GM12878 (cell line): ENCODE measurements at regions not wholly inside any gene's neighbourhood (a gene's known extent, or its start where the extent isn't known, plus 50 kb on each side); places are given as distances from the start of the nearest gene placed in this dataset.

ENCODE experiments used
- ATAC-seq: fragments of 200-7000 bp; cut with Tn5 transposase; 3 replicates; pipeline ENCODE4 v1.9.1; 2020; ENCODE audit warnings: mild to moderate bottlenecking, moderate library complexity
- BruUV-seq: library from RNA; stranded (reverse); fragments of 400-500 nt; replicated peaks from 2 replicates; lab custom pipeline; 2021; lab: Mats Ljungman, UMichigan
- CTCF ChIA-PET: fragments of 300-600 bp; sonication (Branson Sonifier 250); formaldehyde crosslinking; extraction: SDS; loops from one replicate; lab custom pipeline; 2021; ENCODE audit warnings: inconsistent platforms; lab: Yijun Ruan, JAX
- POLR2A ChIA-PET: fragments of 350-600 bp; formaldehyde crosslinking; extraction: SDS; loops from one replicate; lab custom pipeline; 2021; ENCODE audit warnings: inconsistent platforms; lab: Charles Lee
- RAD21 ChIA-PET: fragments of 300-600 bp; sonication (Branson Sonifier 250); formaldehyde crosslinking; loops from one replicate; lab custom pipeline; 2023; ENCODE audit warnings: antibody characterized with exemption; ENCODE audit not compliant: unreplicated experiment; lab: Charles Lee
- SMC1A ChIA-PET: fragments of 300-600 bp; sonication (Branson Sonifier 250); formaldehyde crosslinking; loops from one replicate; lab custom pipeline; 2023; ENCODE audit not compliant: unreplicated experiment, uncharacterized antibody; lab: Charles Lee
- DNase-seq: peaks from one replicate; pipeline ENCODE4 v3.0.0-alpha.2; 2011; ENCODE audit warnings: low read depth, low spot score
- FAIRE-seq: peaks from 3 replicates; lab custom pipeline; 2011; peaks lifted over from hg19 to GRCh38; lab: Jason Lieb, UNC
- H2AFZ ChIP-seq: 2 replicates; pipeline ENCODE4 v1.6.0; 2011; ENCODE audit warnings: low read depth, low read length, control low read depth; ENCODE audit not compliant: control insufficient read depth
- H3K27ac ChIP-seq: 2 replicates; pipeline ENCODE4 v1.5.1; 2011; ENCODE audit warnings: control low read depth; ENCODE audit not compliant: control insufficient read depth, insufficient read depth
- H3K27me3 ChIP-seq, 2 experiments: replicated peaks in 1 of 2; 2 replicates each; pipeline versions ENCODE4 v1.6.0 to v1.6.1; 2011; ENCODE audit warnings: low read length in 1 of 2; ENCODE audit not compliant: control insufficient read depth in 2 of 2, insufficient read depth in 2 of 2
- H3K36me3 ChIP-seq, 2 experiments: 2 replicates each; pipeline ENCODE4 v1.5.1; 2011; ENCODE audit warnings: low read length in 1 of 2; ENCODE audit not compliant: control insufficient read depth in 2 of 2, insufficient read depth in 2 of 2
- H3K4me1 ChIP-seq: 2 replicates; pipeline ENCODE4 v1.6.1; 2011; ENCODE audit warnings: mild to moderate bottlenecking, low read length, moderate library complexity, mixed read lengths; ENCODE audit not compliant: control insufficient read depth, insufficient read depth
- H3K4me2 ChIP-seq: 2 replicates; pipeline ENCODE4 v1.6.0; 2011; ENCODE audit warnings: control low read depth; ENCODE audit not compliant: control insufficient read depth, insufficient read depth
- H3K4me3 ChIP-seq: fragments of 200-600 bp; sonication (generic); 2 replicates; pipeline ENCODE4 v1.5.1; 2016
- H3K79me2 ChIP-seq: 2 replicates; pipeline ENCODE4 v1.6.0; 2011; ENCODE audit warnings: low read length; ENCODE audit not compliant: control insufficient read depth, insufficient read depth
- H3K9ac ChIP-seq: 2 replicates; pipeline ENCODE4 v1.8.0; 2011; ENCODE audit warnings: low read length, control low read depth, mixed read lengths; ENCODE audit not compliant: control insufficient read depth, insufficient read depth
- H3K9me3 ChIP-seq: replicated peaks from 3 replicates; pipeline ENCODE4 v1.5.1; 2011; ENCODE audit warnings: mild to moderate bottlenecking, low read length; ENCODE audit not compliant: control insufficient read depth, insufficient read depth
- H4K20me1 ChIP-seq: 2 replicates; pipeline ENCODE4 v1.6.0; 2011; ENCODE audit not compliant: control insufficient read depth, insufficient read depth
- ATF3 ChIP-seq: IDR thresholded peaks from 2 replicates; pipeline ENCODE4 v1.6.1; 2011; ENCODE audit warnings: low read depth, mild to moderate bottlenecking, low read length, moderate library complexity, borderline replicate concordance; ENCODE audit errors: extremely low read depth
- E4F1 ChIP-seq: fragments of 450-650 bp; IDR thresholded peaks from 2 replicates; pipeline ENCODE4 v1.6.1; 2018; ENCODE audit warnings: borderline replicate concordance, mild to moderate bottlenecking; ENCODE audit not compliant: partially characterized antibody
- GATAD2B ChIP-seq: fragments of 450-650 bp; conservative IDR thresholded peaks from 2 replicates; pipeline ENCODE4 v1.6.1; 2017; ENCODE audit warnings: low read depth, mild to moderate bottlenecking, moderate library complexity
- MEF2B ChIP-seq: fragments of 450-650 bp; IDR thresholded peaks from 2 replicates; pipeline ENCODE4 v1.6.1; 2018; ENCODE audit warnings: mild to moderate bottlenecking, moderate library complexity; ENCODE audit not compliant: partially characterized antibody, poor library complexity, severe bottlenecking
- MXI1 ChIP-seq: fragments of 150-350 bp; IDR thresholded peaks from 2 replicates; pipeline ENCODE4 v1.6.1; 2011; ENCODE audit warnings: low read depth, mild to moderate bottlenecking, inconsistent platforms, low read length, improper control_type of control experiment
- RAD21 ChIP-seq: IDR thresholded peaks from 2 replicates; pipeline ENCODE4 v1.6.1; 2011; ENCODE audit warnings: mild to moderate bottlenecking, low read depth, low read length, moderate library complexity; ENCODE audit not compliant: insufficient read depth
- SMARCA5 ChIP-seq: fragments of 450-650 bp; IDR thresholded peaks from 2 replicates; pipeline ENCODE4 v1.6.1; 2017; ENCODE audit warnings: mild to moderate bottlenecking
- YBX1 ChIP-seq: fragments of 450-650 bp; IDR thresholded peaks from 2 replicates; pipeline ENCODE4 v1.6.1; 2016; ENCODE audit warnings: antibody characterized with exemption
- ZNF687 ChIP-seq: fragments of 450-650 bp; IDR thresholded peaks from 2 replicates; pipeline ENCODE4 v1.6.1; 2017; ENCODE audit warnings: mild to moderate bottlenecking, moderate library complexity
- ZZZ3 ChIP-seq: IDR thresholded peaks from 2 replicates; pipeline ENCODE4 v1.6.1; 2011; ENCODE audit warnings: low read depth; ENCODE audit not compliant: control insufficient read depth, insufficient read length
- in situ Hi-C: fragments of 300-500 bp; cut with MboI; formaldehyde crosslinking; loops from 9 replicates; pipeline ENCODE4 v1.14.3; 2018; ENCODE audit warnings: mixed read lengths
- intact Hi-C: fragments of 100-400 bp; cut with micrococcal nuclease; formaldehyde crosslinking; loops from one replicate; pipeline ENCODE4 v1.14.2; 2022; ENCODE audit not compliant: unreplicated experiment

- no peaks in the 10 kb centered on the region for H3K36me3 ChIP-seq
- intact Hi-C loops (no loop called here), in situ Hi-C loops (no loop called here)
- ChIA-PET RAD21 (no interaction called here), SMC1A (interaction anchor here (0.7 to 1.1 kb wide), 3 partner anchors 12 to 108 kb away, joined by 3 read pairs; no protein-coding TSS in a partner anchor), POLR2A (no interaction called here), CTCF (no interaction called here)
- ATAC-seq (no peak), FAIRE-seq (no peak), DNase-seq (no peak)
- H3K27ac ChIP-seq, result no peak overlapping the region
- no peaks in the 10 kb centered on the region for H3K27me3 ChIP-seq
- H3K4me1 ChIP-seq, result no peaks in the 10 kb centered on the region
- TF ChIP-seq MEF2B (no peak), MXI1 (no peak), GATAD2B (no peak), YBX1 (no peak), ATF3 (no peak), ZNF687 (no peak), ZZZ3 (no peak), SMARCA5 (no peak), RAD21 (no peak), E4F1 (no peak)
- no peak overlapping the region for H3K4me3 ChIP-seq
- BruUV-seq, result no TSS peak
- H3K9ac ChIP-seq, result no peak overlapping the region
- no peak overlapping the region for H3K4me2 ChIP-seq
- H2AFZ ChIP-seq, result no peak overlapping the region
- H3K9me3 ChIP-seq, result no peaks in the 10 kb centered on the region
- no peaks in the 10 kb centered on the region for H3K79me2 ChIP-seq
- no peaks in the 10 kb centered on the region for H4K20me1 ChIP-seq
These were observed 236.6 kb upstream of the FAM83B start for GRCh38 chr6:54609981-54610380.
